ENCODE measurements at regions not wholly inside any gene's neighbourhood (a gene's known extent, or its start where the extent isn't known, plus 50 kb on each side); places are given as distances from the start of the nearest gene placed in this dataset.

DNA sequence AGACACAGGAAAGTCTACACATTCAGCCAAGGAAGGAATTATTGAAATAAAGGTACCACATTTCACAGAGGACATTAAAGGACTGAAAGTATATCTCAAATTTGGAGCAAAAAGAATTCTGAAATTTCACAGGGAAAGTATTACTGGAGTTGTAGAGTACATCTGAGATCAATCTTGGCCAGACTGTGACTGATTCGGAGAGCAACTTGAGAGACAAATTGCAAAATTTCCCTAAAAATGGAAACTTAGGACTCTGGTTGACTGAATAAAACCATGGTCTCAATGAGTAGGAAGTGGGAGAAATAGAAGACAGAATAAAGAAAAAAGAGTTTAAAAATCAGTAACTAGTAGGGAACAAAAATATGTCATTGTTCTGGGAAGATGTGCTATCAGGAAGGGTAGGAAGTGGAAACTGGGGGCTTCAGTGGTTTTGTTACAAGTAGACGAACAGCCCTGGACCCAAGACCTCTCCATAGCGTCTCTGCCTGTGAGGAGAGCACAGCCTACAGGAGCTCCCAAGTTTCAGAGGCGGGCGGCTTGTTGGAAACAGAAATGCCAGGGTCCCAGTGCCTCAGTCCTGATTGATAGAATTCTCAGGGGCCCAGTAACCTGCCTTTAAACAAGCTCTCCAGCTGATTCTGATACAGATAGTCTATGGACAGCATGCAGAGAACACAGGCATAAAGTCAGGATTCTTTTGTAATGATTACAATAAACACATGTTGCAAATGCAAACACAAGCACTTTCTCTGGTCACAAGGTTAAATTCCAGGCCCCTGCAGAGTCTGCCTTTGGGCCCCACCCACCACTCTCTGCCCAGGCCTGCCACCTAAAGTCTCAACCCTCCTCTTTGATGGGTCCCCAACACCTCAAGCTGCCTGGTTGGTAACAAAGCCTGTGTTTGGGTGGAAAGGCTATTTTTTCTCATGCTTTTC is 63.1 kb downstream of the BBS10 start:
- TF ChIP-seq, protein P1, sequence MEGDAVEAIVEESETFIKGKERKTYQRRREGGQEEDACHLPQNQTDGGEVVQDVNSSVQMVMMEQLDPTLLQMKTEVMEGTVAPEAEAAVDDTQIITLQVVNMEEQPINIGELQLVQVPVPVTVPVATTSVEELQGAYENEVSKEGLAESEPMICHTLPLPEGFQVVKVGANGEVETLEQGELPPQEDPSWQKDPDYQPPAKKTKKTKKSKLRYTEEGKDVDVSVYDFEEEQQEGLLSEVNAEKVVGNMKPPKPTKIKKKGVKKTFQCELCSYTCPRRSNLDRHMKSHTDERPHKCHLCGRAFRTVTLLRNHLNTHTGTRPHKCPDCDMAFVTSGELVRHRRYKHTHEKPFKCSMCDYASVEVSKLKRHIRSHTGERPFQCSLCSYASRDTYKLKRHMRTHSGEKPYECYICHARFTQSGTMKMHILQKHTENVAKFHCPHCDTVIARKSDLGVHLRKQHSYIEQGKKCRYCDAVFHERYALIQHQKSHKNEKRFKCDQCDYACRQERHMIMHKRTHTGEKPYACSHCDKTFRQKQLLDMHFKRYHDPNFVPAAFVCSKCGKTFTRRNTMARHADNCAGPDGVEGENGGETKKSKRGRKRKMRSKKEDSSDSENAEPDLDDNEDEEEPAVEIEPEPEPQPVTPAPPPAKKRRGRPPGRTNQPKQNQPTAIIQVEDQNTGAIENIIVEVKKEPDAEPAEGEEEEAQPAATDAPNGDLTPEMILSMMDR (IDR thresholded peaks at IDR 0.05): no peak
- no peak for TF ChIP-seq POLR2A (IDR thresholded peaks at IDR 0.05)

All from thyroid gland (tissue), 4 donors.